ENCODE measurements at regions not wholly inside any gene's neighbourhood (a gene's known extent, or its start where the extent isn't known, plus 50 kb on each side); places are given as distances from the start of the nearest gene placed in this dataset.

- Mint-ChIP-seq H3K36me3 (no peaks in the 10 kb centered on the region), H3K4me3 (no peak overlapping the region), H3K27ac (no peak overlapping the region), H3K9me3 (no peaks in the 10 kb centered on the region), H3K27me3 (peaks cover 5% of the 10 kb centered on the region), H3K4me1 (no peaks in the 10 kb centered on the region)
- no peak for DNase-seq
- POLR2A ChIA-PET = no interaction called here
- no peak for ATAC-seq (ENCODE audit: low read depth)
Measured at GRCh38 chr15:81560405-81560804, 186.4 kb upstream of the TMC3 start.

DNA sequence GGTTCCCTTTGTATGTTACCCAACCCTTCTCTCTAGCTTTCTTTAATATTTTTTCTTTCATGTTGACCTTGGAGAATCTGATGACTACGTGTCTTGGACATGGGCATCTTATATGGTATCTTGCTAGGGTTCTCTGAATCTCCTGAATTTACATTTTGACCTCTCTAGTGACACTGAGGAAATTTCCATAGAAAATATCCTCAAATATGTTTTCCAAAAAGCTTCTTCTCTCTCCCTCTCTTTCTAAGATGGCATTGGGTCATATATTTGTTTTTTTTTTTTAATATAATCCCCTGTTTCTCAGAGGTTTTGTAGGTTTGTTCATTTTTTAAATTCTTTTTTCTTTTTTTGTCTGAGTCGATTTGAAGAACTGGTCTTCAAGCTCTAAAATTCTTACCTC is 184.0 kb upstream of the TMC3 start:
- no peaks in the 10 kb centered on the region for H3K36me3 Mint-ChIP-seq
- H3K4me1 Mint-ChIP-seq = no peaks in the 10 kb centered on the region
- POLR2A ChIA-PET = no interaction called here
- H3K4me3 Mint-ChIP-seq = no peak overlapping the region
- DNase-seq = no peak
- no peak for ATAC-seq (ENCODE audit: low read depth)
- no peaks in the 10 kb centered on the region for H3K9me3 Mint-ChIP-seq
- H3K27me3 Mint-ChIP-seq = peaks cover 5% of the 10 kb centered on the region
- no peak overlapping the region for H3K27ac Mint-ChIP-seq

- POLR2A ChIA-PET = no interaction called here
- Mint-ChIP-seq H3K27me3 (peaks cover 5% of the 10 kb centered on the region), H3K4me1 (no peaks in the 10 kb centered on the region), H3K9me3 (no peaks in the 10 kb centered on the region), H3K36me3 (no peaks in the 10 kb centered on the region), H3K27ac (no peak overlapping the region), H3K4me3 (no peak overlapping the region)
- DNase-seq = no peak
- ATAC-seq (ENCODE audit: low read depth) = no peak
Measured at GRCh38 chr15:81555346-81555745, 181.3 kb upstream of the TMC3 start.

DNA sequence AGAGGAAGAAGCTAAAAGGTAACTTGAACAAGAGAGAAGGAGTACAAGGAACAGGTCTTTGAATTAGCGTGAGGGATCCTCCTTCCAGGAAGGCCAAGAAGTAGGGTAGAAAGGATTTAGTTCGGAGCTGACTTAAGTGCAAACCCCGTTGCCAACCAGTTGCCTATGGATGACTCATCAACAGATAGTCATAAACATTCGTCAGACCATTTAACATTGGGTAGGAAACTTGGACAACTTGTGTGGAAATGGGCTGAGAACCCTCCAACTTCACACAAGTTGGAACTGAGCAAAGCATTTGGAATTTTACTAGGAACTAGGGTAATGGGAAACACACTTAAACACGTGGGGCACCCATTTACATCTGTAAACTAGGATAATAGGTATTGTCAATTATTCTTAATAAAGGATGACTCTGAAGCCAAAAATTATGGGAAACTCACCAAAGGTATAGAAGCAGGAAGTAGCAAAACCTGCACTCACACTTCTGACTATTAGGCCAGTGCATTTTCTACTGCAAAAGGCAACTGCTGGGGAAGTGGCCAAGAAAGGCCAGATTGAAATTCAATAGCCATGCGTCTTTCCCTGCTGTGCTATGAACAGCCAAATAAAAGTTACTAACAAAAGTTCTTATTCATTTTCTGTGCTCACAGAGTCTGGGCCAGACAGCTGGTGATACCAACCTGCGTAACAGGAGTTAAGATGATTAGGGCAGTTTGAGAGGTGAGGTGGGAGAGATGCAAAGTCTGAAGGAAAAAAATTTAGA is 174.5 kb upstream of the TMC3 start:
- POLR2A ChIA-PET = no interaction called here
- DNase-seq = no peak
- Mint-ChIP-seq H3K9me3 (no peaks in the 10 kb centered on the region), H3K27ac (no peak overlapping the region), H3K27me3 (no peaks in the 10 kb centered on the region), H3K4me3 (no peak overlapping the region), H3K4me1 (no peaks in the 10 kb centered on the region), H3K36me3 (no peaks in the 10 kb centered on the region)
- no peak for ATAC-seq (ENCODE audit: low read depth)

DNA sequence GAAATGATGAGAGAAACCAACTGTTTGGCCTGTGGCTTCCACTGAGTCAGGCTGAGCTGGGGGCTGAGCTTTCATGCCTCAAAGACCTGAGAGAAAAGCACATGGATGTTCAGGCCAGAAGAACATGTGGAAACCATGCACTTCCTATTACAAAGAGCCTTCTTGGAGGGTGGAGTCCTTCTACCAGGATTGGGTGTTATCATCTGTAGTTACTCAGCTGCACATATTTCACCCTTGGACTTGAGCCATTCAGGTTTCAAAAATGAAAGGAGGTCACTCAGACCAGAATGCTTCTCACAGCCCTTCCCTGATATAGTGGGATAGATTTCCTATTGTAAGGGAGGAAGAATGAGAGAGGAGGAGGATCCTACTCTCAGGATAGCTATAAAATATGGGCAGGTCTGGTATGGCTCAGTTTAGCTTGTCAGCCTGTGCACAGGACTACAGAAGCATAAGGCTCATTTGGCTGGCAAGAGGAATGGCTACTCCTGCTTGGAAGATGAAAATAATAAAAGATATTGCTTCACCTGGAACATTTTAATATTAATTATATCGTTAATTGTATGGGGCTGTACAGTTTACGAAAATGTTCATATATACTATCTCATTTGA is 173.6 kb upstream of the TMC3 start:
- DNase-seq (no peak), ATAC-seq (ENCODE audit: low read depth) (no peak)
- POLR2A ChIA-PET = no interaction called here
- Mint-ChIP-seq H3K4me1 (no peaks in the 10 kb centered on the region), H3K27me3 (no peaks in the 10 kb centered on the region), H3K36me3 (no peaks in the 10 kb centered on the region), H3K27ac (no peak overlapping the region), H3K9me3 (no peaks in the 10 kb centered on the region), H3K4me3 (no peak overlapping the region)

DNA sequence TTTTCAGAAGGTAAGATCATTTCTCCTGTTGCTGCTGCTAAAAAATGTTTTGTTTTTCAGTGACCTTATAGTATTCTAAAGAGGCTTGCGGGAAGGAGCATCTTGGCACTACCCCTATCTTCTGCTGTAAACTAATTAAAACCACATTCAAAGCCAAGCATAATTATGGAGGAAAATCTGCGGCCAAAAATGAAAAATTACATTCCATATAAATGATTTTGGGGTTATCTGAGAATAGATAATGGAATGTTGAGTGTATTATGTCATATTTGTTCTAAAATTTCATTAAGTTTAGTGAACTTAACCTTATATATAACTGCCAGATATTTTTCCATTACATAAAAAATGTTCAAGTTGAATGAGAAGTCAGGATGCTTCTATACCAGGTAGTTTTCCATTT is 170.4 kb upstream of the TMC3 start:
- Mint-ChIP-seq H3K4me3 (no peak overlapping the region), H3K4me1 (no peaks in the 10 kb centered on the region), H3K9me3 (no peaks in the 10 kb centered on the region), H3K36me3 (no peaks in the 10 kb centered on the region), H3K27me3 (peaks cover 12% of the 10 kb centered on the region), H3K27ac (no peak overlapping the region)
- POLR2A ChIA-PET = no interaction called here
- ATAC-seq (ENCODE audit: low read depth) (no peak), DNase-seq (no peak)

DNA sequence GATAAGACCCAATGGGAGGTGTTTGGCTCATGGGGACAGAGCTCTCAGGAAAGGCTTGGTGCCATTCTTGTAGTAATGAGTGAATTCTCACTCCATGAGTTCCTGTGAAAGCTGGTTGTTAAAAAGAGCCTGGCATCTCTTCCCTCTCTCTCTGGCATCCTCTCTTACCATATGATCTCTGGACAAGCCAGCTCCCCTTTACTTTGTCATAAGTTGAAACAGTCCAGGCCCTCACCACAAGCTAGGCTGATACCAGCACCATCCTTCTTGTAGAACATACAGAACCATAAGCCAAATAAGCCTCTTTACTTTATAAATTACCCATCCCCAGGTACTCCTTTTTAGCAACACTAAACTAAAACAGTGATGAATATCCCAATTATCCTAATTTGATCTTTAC is 166.9 kb upstream of the TMC3 start:
- Mint-ChIP-seq H3K36me3 (no peaks in the 10 kb centered on the region), H3K4me1 (no peaks in the 10 kb centered on the region), H3K9me3 (no peaks in the 10 kb centered on the region), H3K4me3 (no peak overlapping the region), H3K27ac (no peak overlapping the region), H3K27me3 (peaks cover 25% of the 10 kb centered on the region)
- ATAC-seq (ENCODE audit: low read depth) = no peak
- POLR2A ChIA-PET = no interaction called here
- no peak for DNase-seq

- H3K27me3 Mint-ChIP-seq = peaks cover 23% of the 10 kb centered on the region
- H3K4me1 Mint-ChIP-seq = no peaks in the 10 kb centered on the region
- DNase-seq (no peak), ATAC-seq (ENCODE audit: low read depth) (no peak)
- no peaks in the 10 kb centered on the region for H3K9me3 Mint-ChIP-seq
- H3K36me3 Mint-ChIP-seq = no peaks in the 10 kb centered on the region
- no peak overlapping the region for H3K4me3 Mint-ChIP-seq
- POLR2A ChIA-PET = no interaction called here
- H3K27ac Mint-ChIP-seq = no peak overlapping the region
Measured at GRCh38 chr15:81536356-81536755, 162.3 kb upstream of the TMC3 start.

GRCh38 chr15:81534124-81534523 is 160.1 kb upstream of the TMC3 start:
- H3K27ac Mint-ChIP-seq = no peak overlapping the region
- no peak for ATAC-seq (ENCODE audit: low read depth)
- POLR2A ChIA-PET = no interaction called here
- H3K27me3 Mint-ChIP-seq = peaks cover 13% of the 10 kb centered on the region
- no peaks in the 10 kb centered on the region for H3K4me1 Mint-ChIP-seq
- no peaks in the 10 kb centered on the region for H3K36me3 Mint-ChIP-seq
- H3K4me3 Mint-ChIP-seq = no peak overlapping the region
- no peak for DNase-seq
- no peaks in the 10 kb centered on the region for H3K9me3 Mint-ChIP-seq

GRCh38 chr15:81532001-81532400 is 158.0 kb upstream of the TMC3 start:
- Mint-ChIP-seq H3K4me3 (no peak overlapping the region), H3K27ac (no peak overlapping the region), H3K9me3 (peaks cover 2% of the 10 kb centered on the region), H3K27me3 (peaks cover 3% of the 10 kb centered on the region), H3K36me3 (no peaks in the 10 kb centered on the region), H3K4me1 (no peaks in the 10 kb centered on the region)
- DNase-seq (no peak), ATAC-seq (ENCODE audit: low read depth) (no peak)
- POLR2A ChIA-PET = no interaction called here

- Mint-ChIP-seq H3K4me1 (no peaks in the 10 kb centered on the region), H3K36me3 (no peaks in the 10 kb centered on the region), H3K27ac (no peak overlapping the region), H3K4me3 (no peak overlapping the region), H3K9me3 (peaks cover 2% of the 10 kb centered on the region), H3K27me3 (no peaks in the 10 kb centered on the region)
- POLR2A ChIA-PET = no interaction called here
- DNase-seq (no peak), ATAC-seq (ENCODE audit: low read depth) (no peak)
Measured at GRCh38 chr15:81531109-81531592, 157.1 kb upstream of the TMC3 start.

GRCh38 chr15:81530271-81530691 is 156.3 kb upstream of the TMC3 start:
- Mint-ChIP-seq H3K9me3 (peaks cover 2% of the 10 kb centered on the region), H3K27ac (no peak overlapping the region), H3K4me1 (no peaks in the 10 kb centered on the region), H3K27me3 (no peaks in the 10 kb centered on the region), H3K36me3 (no peaks in the 10 kb centered on the region), H3K4me3 (no peak overlapping the region)
- ATAC-seq (ENCODE audit: low read depth) (no peak), DNase-seq (no peak)
- POLR2A ChIA-PET = no interaction called here

GRCh38 chr15:81529481-81529880 is 155.5 kb upstream of the TMC3 start:
- Mint-ChIP-seq H3K27ac (no peak overlapping the region), H3K36me3 (no peaks in the 10 kb centered on the region), H3K27me3 (no peaks in the 10 kb centered on the region), H3K9me3 (peaks cover 2% of the 10 kb centered on the region), H3K4me3 (no peak overlapping the region), H3K4me1 (no peaks in the 10 kb centered on the region)
- ATAC-seq (ENCODE audit: low read depth) (no peak), DNase-seq (no peak)
- POLR2A ChIA-PET = no interaction called here

- no peak overlapping the region for H3K27ac Mint-ChIP-seq
- POLR2A ChIA-PET = no interaction called here
- peaks cover 2% of the 10 kb centered on the region for H3K9me3 Mint-ChIP-seq
- no peaks in the 10 kb centered on the region for H3K4me1 Mint-ChIP-seq
- H3K27me3 Mint-ChIP-seq = no peaks in the 10 kb centered on the region
- H3K4me3 Mint-ChIP-seq = no peak overlapping the region
- H3K36me3 Mint-ChIP-seq = no peaks in the 10 kb centered on the region
- DNase-seq (no peak), ATAC-seq (ENCODE audit: low read depth) (no peak)
Measured at GRCh38 chr15:81526029-81526428, 152.0 kb upstream of the TMC3 start.
